ENCODE measurements at regions not wholly inside any gene's neighbourhood (a gene's known extent, or its start where the extent isn't known, plus 50 kb on each side); places are given as distances from the start of the nearest gene placed in this dataset.

- DNase-seq (ENCODE audit: low read depth, low spot score), result no peak
- dilution Hi-C loops (cut with MboI; ENCODE audit: extremely low pct_ligation_motif_present, low sequenced_read_pairs), result no loop called here
- POLR2A ChIA-PET, result no interaction called here
These were observed 1091.1 kb downstream of the VRK1 start for GRCh38 chr14:97888331-97888730.

More at GRCh38 chr14:97888331-97888730, 1091.1 kb downstream of the VRK1 start:
- no peaks in the 10 kb centered on the region for H3K27me3 ChIP-seq (ENCODE audit: control insufficient read depth in 2 of 2, insufficient read depth in 2 of 2, low read length in 2 of 2)
- CTCF ChIA-PET, result no interaction called here
- FAIRE-seq, result no peak
- TF ChIP-seq EZH2 (IDR thresholded peaks at IDR 0.05; ENCODE audit: borderline replicate concordance, low read depth, low read length, severe bottlenecking) (no peak), FOS (IDR thresholded peaks at IDR 0.05; ENCODE audit: borderline replicate concordance, insufficient read depth, low read length) (no peak), POLR2A (IDR thresholded peaks at IDR 0.05; ENCODE audit: low read depth, low read length) (no peak), MYC (IDR thresholded peaks at IDR 0.05; ENCODE audit: low read depth, low read length) (no peak), MAX (IDR thresholded peaks at IDR 0.05; ENCODE audit: insufficient read depth, insufficient read length) (no peak), CTCF (IDR thresholded peaks at IDR 0.05; ENCODE audit: extremely low read depth in 1 of 2, insufficient read depth in 1 of 2, low read depth in 1 of 2, low read length in 2 of 2) (no peak), JUN (IDR thresholded peaks at IDR 0.05; ENCODE audit: borderline replicate concordance, insufficient read depth, insufficient read length, low read depth) (no peak)
- no peak overlapping the region for H2AFZ ChIP-seq (ENCODE audit: low read depth, low read length)
- H3K79me2 ChIP-seq (ENCODE audit: control insufficient read depth, insufficient read depth, low read length), result no peaks in the 10 kb centered on the region
- H3K9me1 ChIP-seq (replicated peaks; ENCODE audit: control insufficient read depth, extremely low read depth, insufficient read depth, low read length), result no peaks in the 10 kb centered on the region
- no peaks in the 10 kb centered on the region for H4K20me1 ChIP-seq (replicated peaks; ENCODE audit: control insufficient read depth, extremely low read depth, insufficient read depth, low read length)
- H3K36me3 ChIP-seq (ENCODE audit: control insufficient read depth in 2 of 2, extremely low read depth in 1 of 2, insufficient read depth in 2 of 2, low read length in 2 of 2), result no peaks in the 10 kb centered on the region
- no peaks in the 10 kb centered on the region for H3K4me1 ChIP-seq (ENCODE audit: control insufficient read depth, extremely low read depth, insufficient read depth, low read length)
- H3K9ac ChIP-seq (replicated peaks; ENCODE audit: extremely low read depth, insufficient read depth, low read length), result no peak overlapping the region
- intact Hi-C loops (cut with micrococcal nuclease), result no loop called here
- H3K27ac ChIP-seq (ENCODE audit: insufficient read depth, low read depth, low read length), result no peak overlapping the region
- no peak overlapping the region for H3K4me2 ChIP-seq (ENCODE audit: insufficient read depth, low read length)
- no peak overlapping the region for H3K4me3 ChIP-seq (replicated peaks in 1 of 3; ENCODE audit: insufficient read depth in 1 of 3, low read depth in 1 of 3, low read length in 3 of 3)
- peaks cover 7% of the 10 kb centered on the region for H3K9me3 ChIP-seq (replicated peaks; ENCODE audit: control insufficient read depth, insufficient read depth, low read length)
- no TSS peak for BruUV-seq (replicated peaks)
